ENCODE measurements at regions not wholly inside any gene's neighbourhood (a gene's known extent, or its start where the extent isn't known, plus 50 kb on each side); places are given as distances from the start of the nearest gene placed in this dataset.

GRCh38 chr21:36554411-36555157 lies 74.7 kb upstream of the CLDN14 start:
- H3K79me2 ChIP-seq (ENCODE audit: low read length) = no peaks in the 10 kb centered on the region
- H3K27me3 ChIP-seq (ENCODE audit: low read depth, low read length) = no peaks in the 10 kb centered on the region
- H3K36me3 ChIP-seq (replicated peaks; ENCODE audit: low read depth, low read length) = no peaks in the 10 kb centered on the region
- no peak overlapping the region for H3K4me2 ChIP-seq (ENCODE audit: low read length)
- H4K20me1 ChIP-seq (ENCODE audit: insufficient read depth, low read length) = no peaks in the 10 kb centered on the region
- no peak overlapping the region for H3K4me3 ChIP-seq (ENCODE audit: low read length)
- no peak overlapping the region for H3K9ac ChIP-seq (ENCODE audit: low read length)
- no peak overlapping the region for H3K27ac ChIP-seq (ENCODE audit: low read length)
- TF ChIP-seq EZH2phosphoT487 (IDR thresholded peaks at IDR 0.05; ENCODE audit: low read depth) = no peak
- no peak for TF ChIP-seq CTCF (IDR thresholded peaks at IDR 0.05; ENCODE audit: low read depth, low read length)
- H3K4me1 ChIP-seq (ENCODE audit: low read length) = peaks cover 21% of the 10 kb centered on the region
- H2AFZ ChIP-seq (ENCODE audit: low read depth, low read length) = no peak overlapping the region
- no peaks in the 10 kb centered on the region for H3K9me3 ChIP-seq (ENCODE audit: insufficient read depth, low read length)

GRCh38 chr21:36555199-36555800 lies 75.4 kb upstream of the CLDN14 start:
- no peak for TF ChIP-seq EZH2phosphoT487 (IDR thresholded peaks at IDR 0.05; ENCODE audit: low read depth)
- no peak for TF ChIP-seq CTCF (IDR thresholded peaks at IDR 0.05; ENCODE audit: low read depth, low read length)
- Histone ChIP-seq H2AFZ (ENCODE audit: low read depth, low read length) (no peak overlapping the region), H3K36me3 (replicated peaks; ENCODE audit: low read depth, low read length) (no peaks in the 10 kb centered on the region), H3K4me1 (ENCODE audit: low read length) (peaks cover 21% of the 10 kb centered on the region), H3K79me2 (ENCODE audit: low read length) (no peaks in the 10 kb centered on the region), H4K20me1 (ENCODE audit: insufficient read depth, low read length) (no peaks in the 10 kb centered on the region), H3K9me3 (ENCODE audit: insufficient read depth, low read length) (no peaks in the 10 kb centered on the region), H3K4me3 (ENCODE audit: low read length) (no peak overlapping the region), H3K4me2 (ENCODE audit: low read length) (no peak overlapping the region), H3K9ac (ENCODE audit: low read length) (no peak overlapping the region), H3K27me3 (ENCODE audit: low read depth, low read length) (no peaks in the 10 kb centered on the region), H3K27ac (ENCODE audit: low read length) (no peak overlapping the region)

GRCh38 chr21:36557316-36557715 lies 77.4 kb upstream of the CLDN14 start:
- TF ChIP-seq EZH2phosphoT487 (IDR thresholded peaks at IDR 0.05; ENCODE audit: low read depth) (no peak), CTCF (IDR thresholded peaks at IDR 0.05; ENCODE audit: low read depth, low read length) (no peak)
- no peak overlapping the region for H3K4me3 ChIP-seq (ENCODE audit: low read length)
- H3K9me3 ChIP-seq (ENCODE audit: insufficient read depth, low read length) = no peaks in the 10 kb centered on the region
- H4K20me1 ChIP-seq (ENCODE audit: insufficient read depth, low read length) = no peaks in the 10 kb centered on the region
- H2AFZ ChIP-seq (ENCODE audit: low read depth, low read length) = no peak overlapping the region
- no peaks in the 10 kb centered on the region for H3K27me3 ChIP-seq (ENCODE audit: low read depth, low read length)
- H3K4me1 ChIP-seq (ENCODE audit: low read length) = peaks cover 10% of the 10 kb centered on the region
- H3K27ac ChIP-seq (ENCODE audit: low read length) = no peak overlapping the region
- no peaks in the 10 kb centered on the region for H3K79me2 ChIP-seq (ENCODE audit: low read length)
- H3K9ac ChIP-seq (ENCODE audit: low read length) = no peak overlapping the region
- no peaks in the 10 kb centered on the region for H3K36me3 ChIP-seq (replicated peaks; ENCODE audit: low read depth, low read length)
- H3K4me2 ChIP-seq (ENCODE audit: low read length) = no peak overlapping the region

GRCh38 chr21:36560933-36561575 lies 81.1 kb upstream of the CLDN14 start:
- H3K4me3 ChIP-seq (ENCODE audit: low read length) = no peak overlapping the region
- TF ChIP-seq CTCF (IDR thresholded peaks at IDR 0.05; ENCODE audit: low read depth, low read length) (no peak), EZH2phosphoT487 (IDR thresholded peaks at IDR 0.05; ENCODE audit: low read depth) (no peak)
- no peak overlapping the region for H3K9ac ChIP-seq (ENCODE audit: low read length)
- H3K27me3 ChIP-seq (ENCODE audit: low read depth, low read length) = no peaks in the 10 kb centered on the region
- H3K36me3 ChIP-seq (replicated peaks; ENCODE audit: low read depth, low read length) = no peaks in the 10 kb centered on the region
- no peaks in the 10 kb centered on the region for H3K79me2 ChIP-seq (ENCODE audit: low read length)
- H3K27ac ChIP-seq (ENCODE audit: low read length) = no peak overlapping the region
- no peaks in the 10 kb centered on the region; the same call in 1 of the 2 replicates for H3K9me3 ChIP-seq (ENCODE audit: insufficient read depth, low read length)
- H4K20me1 ChIP-seq (ENCODE audit: insufficient read depth, low read length) = no peaks in the 10 kb centered on the region
- no peak overlapping the region for H2AFZ ChIP-seq (ENCODE audit: low read depth, low read length)
- H3K4me2 ChIP-seq (ENCODE audit: low read length) = no peak overlapping the region
- peaks cover 8% of the 10 kb centered on the region for H3K4me1 ChIP-seq (ENCODE audit: low read length)
